ENCODE measurements at regions not wholly inside any gene's neighbourhood (a gene's known extent, or its start where the extent isn't known, plus 50 kb on each side); places are given as distances from the start of the nearest gene placed in this dataset.
A peak's percentile ranks its signal among the peaks of the same experiment; 100 is the strongest.
"Not testable (repeated sequence)": the region's sequence is repeated elsewhere in the genome, so short reads cannot be mapped to it uniquely, and the experiment has no call there.

DNA sequence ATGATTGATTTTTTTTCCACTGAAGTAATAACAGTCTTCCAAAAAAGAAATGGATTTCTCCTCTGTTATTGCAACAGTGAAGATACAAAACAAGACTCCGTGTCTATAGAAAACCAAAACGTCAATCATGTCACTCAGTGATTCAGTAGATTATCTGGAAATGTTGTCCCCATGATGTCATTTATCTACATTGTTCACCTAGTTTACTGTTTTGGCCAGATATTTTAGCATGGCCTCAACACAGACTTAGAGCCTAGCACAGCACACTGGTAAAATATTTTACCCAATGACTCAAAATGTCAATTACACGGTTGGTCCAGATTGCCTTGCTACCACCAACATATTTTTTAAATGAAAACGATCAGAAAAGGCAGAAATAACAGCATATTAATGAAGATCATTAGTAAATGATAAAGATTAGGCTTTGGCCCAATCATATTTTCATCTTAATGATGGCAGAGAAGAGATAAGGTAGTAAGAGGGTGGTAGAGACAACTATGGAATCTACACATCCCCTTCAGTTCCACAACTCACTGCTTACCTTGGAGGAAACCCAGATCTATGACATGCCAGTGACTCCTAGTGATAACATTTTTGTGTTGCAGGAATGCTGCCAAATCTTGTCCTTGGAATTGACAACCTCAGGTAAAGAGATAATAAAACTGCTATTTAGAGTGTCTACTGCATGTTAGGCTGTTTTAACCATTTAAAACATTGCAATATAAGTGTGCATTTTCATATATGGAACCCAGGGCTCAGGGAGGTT, 347.7 kb upstream of the ARPP21 start:
- DNase-seq (ENCODE audit: low read depth in 6 of 9, low spot score in 9 of 9) = no peak
- no peaks in the 10 kb centered on the region for H3K27me3 ChIP-seq (ENCODE audit: control insufficient read depth in 2 of 2, insufficient read depth in 1 of 2, low read length in 1 of 2)
- WGBS = 95% methylated on average over 4 of the region's 4 CpGs
- H3K36me3 ChIP-seq (ENCODE audit: control insufficient read depth in 2 of 2, insufficient read depth in 2 of 2, low read length in 1 of 2) = no peaks in the 10 kb centered on the region
- no peak overlapping the region for H3K27ac ChIP-seq (ENCODE audit: low read depth in 1 of 2, low read length in 1 of 2)
- H3K4me3 ChIP-seq (ENCODE audit: low read length in 2 of 2) = no peak overlapping the region
- H3K4me1 ChIP-seq (ENCODE audit: control insufficient read depth in 2 of 2, insufficient read depth in 2 of 2, low read length in 2 of 2) = peaks cover 16 to 18% of the 10 kb centered on the region in 2 donors
- peaks cover 0 to 3% of the 10 kb centered on the region in 2 donors for H3K9me3 ChIP-seq (ENCODE audit: control insufficient read depth in 2 of 2, insufficient read depth in 1 of 2, low read length in 1 of 2)

DNA sequence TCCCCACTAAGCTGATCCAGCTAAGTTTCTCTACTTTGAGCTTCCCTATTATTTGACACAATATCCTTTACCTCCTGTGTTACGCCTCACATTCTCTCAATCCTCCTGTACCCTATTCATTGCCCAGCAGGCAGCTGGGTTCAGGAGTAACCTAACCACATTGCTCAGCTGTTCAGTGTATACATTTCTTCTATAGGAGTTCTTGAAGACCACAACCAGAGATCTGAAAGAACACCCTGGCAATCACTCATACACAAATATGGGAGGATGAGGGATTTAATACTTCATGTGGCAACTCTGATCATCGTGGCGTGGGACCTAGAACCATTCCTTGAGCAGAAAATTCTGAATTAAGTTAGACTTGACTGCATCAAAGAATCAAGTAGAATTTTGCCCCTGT, 346.8 kb upstream of the ARPP21 start:
- Histone ChIP-seq H3K27ac (ENCODE audit: low read depth in 1 of 2, low read length in 1 of 2) (peak overlapping the region in 1 of 2 donors; percentile 26), H3K36me3 (ENCODE audit: control insufficient read depth in 2 of 2, insufficient read depth in 2 of 2, low read length in 1 of 2) (no peaks in the 10 kb centered on the region), H3K27me3 (ENCODE audit: control insufficient read depth in 2 of 2, insufficient read depth in 1 of 2, low read length in 1 of 2) (no peaks in the 10 kb centered on the region), H3K9me3 (ENCODE audit: control insufficient read depth in 2 of 2, insufficient read depth in 1 of 2, low read length in 1 of 2) (peaks cover 0 to 3% of the 10 kb centered on the region in 2 donors), H3K4me3 (ENCODE audit: low read length in 2 of 2) (no peak overlapping the region), H3K4me1 (ENCODE audit: control insufficient read depth in 2 of 2, insufficient read depth in 2 of 2, low read length in 2 of 2) (peaks cover 21 to 23% of the 10 kb centered on the region in 2 donors)
- DNase-seq (ENCODE audit: low read depth in 6 of 9, low spot score in 9 of 9) = peak in 3 of 9 donors; percentile 31 to 60 (median 33)
- WGBS = 43% methylated on average over 3 of the region's 3 CpGs

DNA sequence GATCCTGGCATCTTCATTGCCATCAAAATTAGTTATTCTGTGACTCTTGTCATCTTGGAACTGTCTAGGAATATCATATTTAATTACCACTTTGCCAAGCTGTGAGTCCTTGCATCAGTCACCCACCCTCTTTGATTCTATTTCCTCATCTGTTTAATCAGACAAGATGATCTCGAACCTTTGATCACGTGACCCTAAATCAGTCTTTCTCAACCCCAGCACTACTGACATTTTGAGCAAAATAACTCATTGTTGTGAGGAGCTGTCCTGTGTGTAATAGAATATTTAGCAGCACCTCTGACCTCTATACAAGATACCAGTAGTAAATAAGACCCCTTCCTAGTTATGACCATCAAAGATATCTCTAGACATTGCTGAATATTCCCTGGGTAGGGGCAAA, 343.4 kb upstream of the ARPP21 start:
- H3K27ac ChIP-seq (ENCODE audit: low read depth in 1 of 2, low read length in 1 of 2) = peak overlapping the region in 1 of 2 donors; percentile 72
- WGBS = 9% methylated on average over 2 of the region's 2 CpGs
- peaks cover 24 to 26% of the 10 kb centered on the region in 2 donors for H3K4me1 ChIP-seq (ENCODE audit: control insufficient read depth in 2 of 2, insufficient read depth in 2 of 2, low read length in 2 of 2)

DNA sequence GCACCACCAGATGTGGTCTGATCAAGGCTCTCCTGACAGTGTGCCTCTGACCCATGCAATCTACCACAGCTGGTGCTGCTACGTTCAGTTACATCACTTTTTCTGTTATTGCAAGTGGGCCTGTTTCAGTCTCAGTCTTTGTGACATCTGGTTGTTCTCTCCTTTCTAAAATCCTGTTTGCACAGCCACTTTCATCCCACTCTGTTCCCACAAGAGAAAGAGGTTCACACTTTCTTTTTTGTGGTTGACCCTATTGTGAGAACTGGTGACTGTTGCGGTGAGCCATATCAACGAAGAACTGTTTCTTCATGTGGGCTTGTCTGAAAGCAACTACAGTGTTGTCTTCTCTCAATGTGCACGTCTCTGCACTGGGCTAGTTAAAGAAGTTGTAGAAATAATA, 342.8 kb upstream of the ARPP21 start:
- peaks cover 0 to 3% of the 10 kb centered on the region in 2 donors for H3K27me3 ChIP-seq (ENCODE audit: control insufficient read depth in 2 of 2, insufficient read depth in 1 of 2, low read length in 1 of 2)
- peak overlapping the region in 1 of 2 donors; percentile 72 for H3K27ac ChIP-seq (ENCODE audit: low read depth in 1 of 2, low read length in 1 of 2)
- DNase-seq (ENCODE audit: low read depth in 6 of 9, low spot score in 9 of 9) = peak; percentile 88 to 99 (median 96)
- H3K4me1 ChIP-seq (ENCODE audit: control insufficient read depth in 2 of 2, insufficient read depth in 2 of 2, low read length in 2 of 2) = peaks cover 24 to 26% of the 10 kb centered on the region in 2 donors
- no peaks in the 10 kb centered on the region for H3K9me3 ChIP-seq (ENCODE audit: control insufficient read depth in 2 of 2, insufficient read depth in 1 of 2, low read length in 1 of 2)
- no peak overlapping the region for H3K4me3 ChIP-seq (ENCODE audit: low read length in 2 of 2)
- 5% methylated on average over 4 of the region's 4 CpGs for WGBS
- no peaks in the 10 kb centered on the region for H3K36me3 ChIP-seq (ENCODE audit: control insufficient read depth in 2 of 2, insufficient read depth in 2 of 2, low read length in 1 of 2)

More for the DNA sequence above, 343.4 kb upstream of the ARPP21 start:
- Histone ChIP-seq H3K9me3 (ENCODE audit: control insufficient read depth in 2 of 2, insufficient read depth in 1 of 2, low read length in 1 of 2) (no peaks in the 10 kb centered on the region), H3K36me3 (ENCODE audit: control insufficient read depth in 2 of 2, insufficient read depth in 2 of 2, low read length in 1 of 2) (no peaks in the 10 kb centered on the region), H3K4me3 (ENCODE audit: low read length in 2 of 2) (no peak overlapping the region), H3K27me3 (ENCODE audit: control insufficient read depth in 2 of 2, insufficient read depth in 1 of 2, low read length in 1 of 2) (peaks cover 0 to 3% of the 10 kb centered on the region in 2 donors)
- peak in 4 of 9 donors; percentile 21 to 63 (median 36) for DNase-seq (ENCODE audit: low read depth in 6 of 9, low spot score in 9 of 9)

DNA sequence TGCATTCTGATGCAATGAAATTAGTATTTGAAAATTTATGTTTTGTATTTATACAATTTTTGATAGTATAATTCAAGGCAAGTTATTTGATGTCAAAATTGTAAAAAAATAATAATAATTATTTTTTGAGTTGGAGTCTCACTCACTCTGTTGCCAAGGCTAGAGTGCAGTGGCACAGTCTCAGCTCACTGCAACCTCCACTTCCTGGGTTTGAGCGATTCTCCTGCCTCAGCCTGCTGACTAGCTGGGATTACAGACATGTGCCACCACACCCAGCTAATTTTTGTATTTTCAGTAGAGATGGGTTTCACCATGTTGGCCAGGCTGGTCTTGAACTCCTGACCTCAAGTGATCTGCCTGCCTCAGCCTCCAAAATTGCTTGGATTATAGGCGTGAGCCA, 342.4 kb upstream of the ARPP21 start:
- WGBS = 53% methylated on average over 2 of the region's 2 CpGs
- peaks cover 24 to 26% of the 10 kb centered on the region in 2 donors for H3K4me1 ChIP-seq (ENCODE audit: control insufficient read depth in 2 of 2, insufficient read depth in 2 of 2, low read length in 2 of 2)

DNA sequence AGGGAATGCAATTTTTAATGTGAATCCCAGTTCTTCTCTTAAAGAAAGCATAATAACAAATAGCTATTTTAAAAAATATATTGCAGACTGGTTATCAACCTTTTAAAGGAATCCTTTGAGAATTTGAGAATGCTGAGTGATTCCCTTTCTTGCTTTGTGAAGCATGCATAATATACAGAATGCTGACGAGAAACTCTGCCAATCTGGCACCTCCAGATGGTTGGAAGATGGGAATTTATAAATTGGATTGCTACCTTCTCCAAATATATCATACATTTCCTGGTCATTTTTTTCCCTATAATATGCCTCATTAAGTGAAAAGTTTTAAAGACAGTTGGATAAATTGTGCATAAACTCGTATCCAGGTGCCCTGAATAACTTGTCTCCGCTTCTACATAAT, 333.9 kb upstream of the ARPP21 start:
- H3K36me3 ChIP-seq (ENCODE audit: control insufficient read depth in 2 of 2, insufficient read depth in 2 of 2, low read length in 1 of 2) = no peaks in the 10 kb centered on the region
- H3K27me3 ChIP-seq (ENCODE audit: control insufficient read depth in 2 of 2, insufficient read depth in 1 of 2, low read length in 1 of 2) = peaks cover 0 to 3% of the 10 kb centered on the region in 2 donors
- H3K27ac ChIP-seq (ENCODE audit: low read depth in 1 of 2, low read length in 1 of 2) = no peak overlapping the region
- 97% methylated on average over 3 of the region's 3 CpGs for WGBS
- H3K4me1 ChIP-seq (ENCODE audit: control insufficient read depth in 2 of 2, insufficient read depth in 2 of 2, low read length in 2 of 2) = peaks cover 0 to 3% of the 10 kb centered on the region in 2 donors
- no peak for DNase-seq (ENCODE audit: low read depth in 6 of 9, low spot score in 9 of 9)
- no peaks in the 10 kb centered on the region for H3K9me3 ChIP-seq (ENCODE audit: control insufficient read depth in 2 of 2, insufficient read depth in 1 of 2, low read length in 1 of 2)
- no peak overlapping the region for H3K4me3 ChIP-seq (ENCODE audit: low read length in 2 of 2)

More for the DNA sequence above, 342.4 kb upstream of the ARPP21 start:
- H3K36me3 ChIP-seq (ENCODE audit: control insufficient read depth in 2 of 2, insufficient read depth in 2 of 2, low read length in 1 of 2); H3K4me3 ChIP-seq (ENCODE audit: low read length in 2 of 2); DNase-seq (ENCODE audit: low read depth in 6 of 9, low spot score in 9 of 9); H3K27me3 ChIP-seq (ENCODE audit: control insufficient read depth in 2 of 2, insufficient read depth in 1 of 2, low read length in 1 of 2); H3K9me3 ChIP-seq (ENCODE audit: control insufficient read depth in 2 of 2, insufficient read depth in 1 of 2, low read length in 1 of 2): not testable (repeated sequence)
- H3K27ac ChIP-seq (ENCODE audit: low read depth in 1 of 2, low read length in 1 of 2) = peak overlapping the region; percentile 18 to 72

DNA sequence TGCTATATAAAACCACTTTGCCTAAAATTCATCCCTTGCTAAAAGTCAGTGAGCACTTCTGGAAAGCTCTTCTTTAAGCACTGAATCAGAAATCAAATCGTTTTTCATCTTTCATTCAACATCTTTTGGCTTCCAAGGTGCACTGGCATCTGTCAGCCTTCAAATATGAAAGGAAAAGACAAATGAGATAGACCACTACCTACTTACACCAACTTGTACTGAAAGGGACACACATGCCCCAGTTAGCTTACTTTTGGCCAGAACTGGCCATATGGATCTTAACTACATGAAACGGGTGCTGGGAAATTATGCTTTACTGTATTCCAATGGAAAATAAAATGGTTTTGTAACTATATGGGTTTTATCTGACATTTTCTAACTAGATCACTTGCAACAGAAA, 332.0 kb upstream of the ARPP21 start:
- Histone ChIP-seq H3K9me3 (ENCODE audit: control insufficient read depth in 2 of 2, insufficient read depth in 1 of 2, low read length in 1 of 2) (no peaks in the 10 kb centered on the region), H3K4me1 (ENCODE audit: control insufficient read depth in 2 of 2, insufficient read depth in 2 of 2, low read length in 2 of 2) (peaks cover 3 to 5% of the 10 kb centered on the region in 2 donors), H3K36me3 (ENCODE audit: control insufficient read depth in 2 of 2, insufficient read depth in 2 of 2, low read length in 1 of 2) (no peaks in the 10 kb centered on the region), H3K27ac (ENCODE audit: low read depth in 1 of 2, low read length in 1 of 2) (no peak overlapping the region), H3K27me3 (ENCODE audit: control insufficient read depth in 2 of 2, insufficient read depth in 1 of 2, low read length in 1 of 2) (no peaks in the 10 kb centered on the region), H3K4me3 (ENCODE audit: low read length in 2 of 2) (no peak overlapping the region)
- no peak for DNase-seq (ENCODE audit: low read depth in 6 of 9, low spot score in 9 of 9)
- WGBS = 92% methylated on average over 2 of the region's 2 CpGs

DNA sequence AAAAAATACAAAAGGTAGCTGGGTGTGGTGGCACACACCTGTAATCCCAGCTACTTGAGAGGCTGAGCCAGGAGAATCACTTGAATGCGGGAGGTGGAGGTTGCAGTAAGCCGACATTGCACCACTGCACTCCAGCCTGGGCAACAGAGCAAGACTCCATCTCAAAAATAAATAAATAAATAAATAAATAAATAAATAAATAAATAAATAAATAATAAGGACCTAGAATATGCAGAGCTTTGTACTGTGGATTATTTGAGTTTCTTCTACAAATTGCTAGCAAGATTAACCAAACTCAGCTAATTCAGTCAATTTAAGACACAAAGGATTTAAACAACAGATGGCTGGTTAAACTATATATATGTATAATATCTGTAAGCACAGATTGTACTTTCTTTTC, 322.5 kb upstream of the ARPP21 start:
- DNase-seq (ENCODE audit: low read depth in 6 of 9, low spot score in 9 of 9); H3K36me3 ChIP-seq (ENCODE audit: control insufficient read depth in 2 of 2, insufficient read depth in 2 of 2, low read length in 1 of 2); H3K27me3 ChIP-seq (ENCODE audit: control insufficient read depth in 2 of 2, insufficient read depth in 1 of 2, low read length in 1 of 2); H3K4me3 ChIP-seq (ENCODE audit: low read length in 2 of 2); H3K27ac ChIP-seq (ENCODE audit: low read depth in 1 of 2, low read length in 1 of 2); H3K9me3 ChIP-seq (ENCODE audit: control insufficient read depth in 2 of 2, insufficient read depth in 1 of 2, low read length in 1 of 2); H3K4me1 ChIP-seq (ENCODE audit: control insufficient read depth in 2 of 2, insufficient read depth in 2 of 2, low read length in 2 of 2): not testable (repeated sequence)
- WGBS = 99% methylated on average over 2 of the region's 2 CpGs

DNA sequence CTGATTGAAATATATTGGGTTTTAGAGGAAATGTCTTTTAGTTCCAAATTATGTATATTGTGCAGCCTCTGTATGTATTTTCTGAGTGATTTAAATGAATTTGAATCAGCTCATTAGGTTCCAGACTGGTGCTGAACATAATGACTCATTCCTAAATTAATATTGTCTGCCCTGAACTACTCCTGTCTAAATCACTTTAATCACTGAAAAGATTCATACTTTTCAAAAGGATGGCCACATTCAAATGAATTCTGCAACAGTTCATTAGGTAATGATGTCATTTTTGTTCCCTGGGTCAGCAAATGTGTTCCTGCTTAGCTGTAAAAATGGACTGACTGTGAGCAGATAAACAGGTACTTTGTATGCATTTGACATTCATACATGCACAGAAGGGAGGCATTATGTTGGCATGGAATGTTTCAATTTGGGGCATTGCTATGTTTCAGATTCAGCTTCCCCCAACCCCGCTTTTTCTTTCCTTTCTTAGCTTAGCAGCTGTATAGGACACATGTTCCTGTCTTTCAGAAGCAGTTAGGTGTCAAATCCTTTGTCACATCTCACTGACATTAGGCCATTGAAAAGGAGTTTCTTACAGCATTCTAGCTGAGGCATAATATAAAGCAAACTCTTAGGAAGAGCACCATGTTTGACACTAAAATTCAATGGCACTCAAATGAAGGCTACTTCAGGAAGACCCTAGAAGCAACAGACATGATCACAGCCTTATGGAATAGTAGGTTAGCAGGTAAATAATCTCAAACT, 318.5 kb upstream of the ARPP21 start:
- Histone ChIP-seq H3K27ac (ENCODE audit: low read depth in 1 of 2, low read length in 1 of 2) (no peak overlapping the region), H3K27me3 (ENCODE audit: control insufficient read depth in 2 of 2, insufficient read depth in 1 of 2, low read length in 1 of 2) (no peaks in the 10 kb centered on the region), H3K4me1 (ENCODE audit: control insufficient read depth in 2 of 2, insufficient read depth in 2 of 2, low read length in 2 of 2) (no peaks in the 10 kb centered on the region), H3K4me3 (ENCODE audit: low read length in 2 of 2) (no peak overlapping the region), H3K36me3 (ENCODE audit: control insufficient read depth in 2 of 2, insufficient read depth in 2 of 2, low read length in 1 of 2) (no peaks in the 10 kb centered on the region), H3K9me3 (ENCODE audit: control insufficient read depth in 2 of 2, insufficient read depth in 1 of 2, low read length in 1 of 2) (peaks cover 0 to 3% of the 10 kb centered on the region in 2 donors)
- WGBS = 90% methylated on average over 1 of the region's 1 CpG
- DNase-seq (ENCODE audit: low read depth in 6 of 9, low spot score in 9 of 9) = no peak
